HG03520 (cell line): ENCODE measurements at regions not wholly inside any gene's neighbourhood (a gene's known extent, or its start where the extent isn't known, plus 50 kb on each side); places are given as distances from the start of the nearest gene placed in this dataset.
"Not testable (repeated sequence)": the region's sequence is repeated elsewhere in the genome, so short reads cannot be mapped to it uniquely, and the experiment has no call there.

Experiments
- ATAC-seq: cut with Tn5 transposase; IDR thresholded peaks from one replicate; pipeline ENCODE4 v1.9.1; 2021; ENCODE audit warnings: mild to moderate bottlenecking, moderate library complexity; ENCODE audit not compliant: unreplicated experiment

GRCh38 chr7:9031386-9031785 lies 598.0 kb downstream of the NXPH1 start:
- no peak for ATAC-seq

GRCh38 chr7:9036080-9036479 lies 602.7 kb downstream of the NXPH1 start:
- ATAC-seq: no peak

- no peak for ATAC-seq
These were observed 637.9 kb downstream of the NXPH1 start for GRCh38 chr7:9071160-9071762.

DNA sequence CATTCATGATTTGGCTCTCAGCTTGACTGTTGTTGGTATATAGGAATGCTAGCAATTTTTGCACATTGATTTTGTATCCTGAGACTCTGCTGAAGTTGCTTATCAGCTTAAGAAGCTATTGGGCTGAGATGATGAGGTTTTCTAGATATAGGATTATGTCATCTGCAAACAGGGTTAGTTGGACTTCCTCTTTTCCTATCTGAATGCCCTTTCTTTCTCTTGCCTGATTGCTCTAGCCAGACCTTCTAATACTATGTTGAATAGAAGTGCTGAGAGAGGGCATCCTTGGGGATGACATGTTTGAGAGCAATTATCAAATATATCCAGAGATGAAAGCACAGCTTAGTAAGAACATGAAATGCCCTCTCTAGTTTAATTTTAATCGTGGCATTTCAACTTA lies 642.4 kb downstream of the NXPH1 start:
- ATAC-seq: not testable (repeated sequence)

GRCh38 chr7:9082203-9082602 lies 648.8 kb downstream of the NXPH1 start:
- ATAC-seq: no peak

DNA sequence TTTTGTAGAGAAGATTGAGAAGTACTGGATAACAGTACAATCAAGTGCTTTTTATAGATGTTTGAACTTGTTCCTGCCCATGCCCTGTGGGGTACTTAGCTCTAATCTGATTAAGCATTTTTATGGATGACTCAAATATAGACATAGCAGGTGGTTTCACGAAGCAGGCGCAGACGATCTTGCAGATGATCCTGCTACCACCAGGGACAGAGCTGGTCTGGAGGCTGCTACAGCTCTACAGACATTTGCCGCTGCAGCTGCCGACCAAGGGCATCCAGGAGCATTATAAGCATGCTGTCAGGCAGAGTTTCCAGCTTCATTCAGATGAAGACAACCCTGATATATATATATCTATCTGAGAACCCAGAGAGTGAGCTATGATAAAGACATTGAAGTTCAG lies 650.4 kb downstream of the NXPH1 start:
- ATAC-seq: no peak

DNA sequence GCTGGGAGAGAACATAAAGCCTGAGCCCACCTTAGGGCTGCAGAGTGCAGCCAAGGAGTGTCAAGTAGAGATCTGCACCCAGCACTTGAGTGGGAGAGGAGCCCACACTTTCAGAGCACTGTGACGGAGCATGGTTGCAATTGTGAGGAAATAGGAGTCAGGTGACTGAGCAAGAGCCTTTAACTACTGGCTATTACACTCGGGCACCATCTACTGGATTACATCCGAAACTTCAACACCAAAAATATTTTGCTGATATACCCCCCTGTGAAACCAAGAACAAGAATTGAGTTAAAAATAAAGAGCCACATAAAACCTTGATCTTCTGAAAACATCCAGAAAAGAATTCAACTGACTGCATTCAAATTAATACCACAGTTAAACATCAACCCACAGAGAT lies 657.9 kb downstream of the NXPH1 start:
- ATAC-seq: no peak

DNA sequence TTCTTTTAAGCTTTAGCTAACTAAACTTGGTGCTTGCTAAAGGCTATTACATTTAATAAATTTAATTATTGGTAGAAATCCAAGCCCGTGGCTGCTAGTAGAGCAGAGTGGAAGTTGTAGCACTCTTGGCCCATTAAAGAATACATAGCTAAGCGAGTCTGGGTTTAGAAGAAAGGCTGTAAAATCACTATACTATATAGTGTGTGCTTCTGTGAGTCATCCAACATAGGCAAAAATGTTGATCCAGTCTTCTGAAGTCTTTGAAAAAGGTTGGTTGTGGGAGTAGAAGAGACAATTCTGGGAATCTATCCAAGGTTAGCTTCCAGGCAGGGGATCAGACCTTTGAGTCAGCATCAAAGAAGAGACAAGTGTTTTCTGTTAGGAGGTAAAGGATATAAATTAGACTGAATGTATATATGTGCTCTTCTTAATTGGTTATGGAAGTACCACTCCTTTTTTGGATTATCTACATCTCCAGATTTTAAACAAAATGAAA lies 664.2 kb downstream of the NXPH1 start:
- ATAC-seq: no peak

DNA sequence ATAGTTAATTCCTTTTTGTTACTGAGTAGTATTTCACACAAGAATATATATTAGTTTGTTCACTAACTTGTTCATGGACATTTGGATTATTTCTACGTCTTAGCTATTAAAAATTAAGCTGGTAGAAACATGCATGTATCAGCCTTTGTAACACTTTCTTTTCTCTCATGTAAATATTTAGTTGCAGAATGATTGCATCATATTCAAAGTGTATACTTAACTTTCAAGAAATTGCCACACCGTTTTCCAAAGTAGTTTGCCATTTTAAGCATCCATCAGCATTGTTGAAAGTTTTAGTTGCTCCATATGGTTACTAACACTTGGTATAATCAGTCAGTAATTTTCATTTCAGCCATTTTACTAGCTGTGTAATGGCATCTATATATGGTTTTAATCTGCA lies 666.9 kb downstream of the NXPH1 start:
- ATAC-seq: no peak

- no peak for ATAC-seq
These were observed 669.4 kb downstream of the NXPH1 start for GRCh38 chr7:9102846-9103245.

GRCh38 chr7:9106747-9107146 lies 673.3 kb downstream of the NXPH1 start:
- ATAC-seq: no peak

DNA sequence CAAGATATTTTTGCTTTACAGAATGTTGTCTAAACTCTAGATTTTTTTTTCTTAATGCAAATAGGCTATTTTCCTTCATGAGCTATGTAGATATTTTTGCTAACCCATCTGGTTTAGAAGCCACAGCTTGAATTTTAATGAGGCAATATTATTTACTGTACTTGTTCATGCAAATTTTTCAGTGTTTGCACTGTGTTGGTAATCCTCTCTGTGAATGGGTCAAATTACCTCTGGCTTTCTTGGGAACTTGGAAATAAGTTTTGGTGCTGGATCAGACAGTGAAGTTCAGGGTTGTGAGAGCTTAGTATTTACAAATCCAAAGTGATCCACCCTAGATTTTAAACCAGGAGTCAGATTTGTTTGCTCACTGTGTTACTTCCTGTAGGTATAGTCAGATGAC lies 686.9 kb downstream of the NXPH1 start:
- ATAC-seq: no peak

DNA sequence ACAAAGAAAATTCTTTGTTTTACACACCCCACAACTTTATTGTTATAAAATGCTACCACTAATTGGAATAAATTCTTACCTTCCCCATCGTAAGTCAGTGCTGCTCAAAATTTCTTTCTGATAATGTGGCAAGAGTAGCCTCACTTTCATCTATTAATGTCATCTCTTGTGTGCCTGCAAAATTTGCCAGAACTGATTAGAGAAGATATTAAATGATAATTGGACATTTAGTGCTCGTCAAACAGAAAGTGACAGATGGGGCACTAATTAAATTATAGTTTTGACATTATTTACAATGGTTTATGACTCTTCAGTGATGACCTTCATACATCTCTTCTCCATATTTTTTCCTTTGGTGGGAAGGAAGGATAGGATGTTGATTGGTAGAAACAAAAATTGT lies 690.9 kb downstream of the NXPH1 start:
- ATAC-seq: no peak

DNA sequence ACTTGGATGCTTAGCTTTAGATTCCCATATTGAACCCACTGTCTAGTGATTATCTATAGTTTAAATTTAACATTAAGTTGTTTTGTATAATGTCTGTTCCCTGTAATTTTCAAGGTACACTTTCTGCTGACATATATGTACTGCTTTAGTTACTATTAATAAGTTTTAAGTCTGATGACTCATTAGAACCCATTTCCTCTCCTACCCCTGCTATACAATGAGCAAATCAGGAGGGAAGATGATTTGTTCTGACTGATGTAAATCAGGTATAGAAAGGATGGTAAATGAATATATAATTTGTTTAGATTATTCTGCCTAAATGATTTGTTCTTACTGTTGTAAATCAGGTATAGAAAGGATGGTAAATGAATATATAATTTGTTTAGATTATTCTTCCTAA lies 691.8 kb downstream of the NXPH1 start:
- ATAC-seq: no peak

- no peak for ATAC-seq
These were observed 694.5 kb downstream of the NXPH1 start for GRCh38 chr7:9127901-9128300.

DNA sequence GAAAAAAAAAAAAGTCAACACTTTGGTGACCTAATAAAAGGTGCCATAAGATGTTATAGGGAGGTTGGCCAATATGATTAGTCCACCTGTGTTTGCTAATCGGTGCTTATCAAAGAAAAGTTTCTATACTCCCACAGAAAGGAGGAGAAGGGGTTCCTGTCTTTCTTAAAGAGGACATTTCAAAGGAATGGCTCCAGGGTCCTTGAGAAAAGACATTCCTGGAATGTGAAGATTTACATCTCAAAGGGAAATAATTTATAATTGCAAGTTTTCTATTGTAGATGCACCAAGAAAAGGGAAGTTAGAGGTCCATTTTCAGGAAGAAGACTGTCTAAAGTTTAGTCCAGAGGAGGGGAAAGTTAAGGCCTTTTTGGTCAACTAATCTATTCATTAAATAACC lies 715.3 kb downstream of the NXPH1 start:
- no peak for ATAC-seq

- ATAC-seq: no peak
These were observed 716.2 kb downstream of the NXPH1 start for GRCh38 chr7:9149499-9150082.

GRCh38 chr7:9163691-9164090 lies 730.3 kb downstream of the NXPH1 start:
- ATAC-seq: not testable (repeated sequence)

DNA sequence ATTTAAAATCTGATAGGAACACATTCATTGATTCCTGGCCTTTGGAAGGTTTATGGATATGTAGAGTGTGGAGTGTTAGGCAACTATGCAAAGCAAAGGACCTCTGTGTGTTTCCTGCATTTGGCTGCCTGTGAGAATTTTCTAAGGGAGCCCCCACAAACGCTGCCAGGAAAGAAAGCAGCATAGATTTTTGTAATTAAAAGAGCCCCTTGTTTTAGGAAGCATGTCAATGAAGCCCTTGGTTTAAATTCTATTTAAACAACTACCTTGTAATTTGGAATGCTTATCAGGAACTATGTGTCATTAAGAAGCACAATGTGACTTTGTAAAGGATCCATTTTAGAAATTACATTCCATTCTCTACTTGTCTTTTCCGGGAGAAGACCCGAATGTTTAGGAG lies 742.5 kb downstream of the NXPH1 start:
- no peak for ATAC-seq

DNA sequence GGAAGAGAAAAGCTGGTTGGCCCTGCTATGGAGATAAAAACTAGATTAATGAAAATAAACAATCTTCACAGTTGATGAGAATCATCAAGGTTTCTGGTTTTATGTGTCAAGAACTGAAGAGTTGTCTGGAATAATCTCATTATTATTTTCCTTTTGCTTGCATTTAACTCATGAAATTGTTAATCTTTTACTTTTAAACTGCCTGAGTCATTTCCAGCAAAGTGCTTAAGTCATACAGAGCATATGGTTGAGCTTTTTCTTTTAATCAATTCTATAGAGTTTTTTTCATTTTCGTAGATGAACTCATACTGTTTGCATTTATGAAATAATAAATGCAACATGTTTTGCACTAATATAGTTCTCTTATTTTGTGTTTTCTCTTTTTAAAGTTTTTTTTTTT lies 747.9 kb downstream of the NXPH1 start:
- no peak for ATAC-seq

GRCh38 chr7:9186730-9187129 lies 753.3 kb downstream of the NXPH1 start:
- no peak for ATAC-seq

DNA sequence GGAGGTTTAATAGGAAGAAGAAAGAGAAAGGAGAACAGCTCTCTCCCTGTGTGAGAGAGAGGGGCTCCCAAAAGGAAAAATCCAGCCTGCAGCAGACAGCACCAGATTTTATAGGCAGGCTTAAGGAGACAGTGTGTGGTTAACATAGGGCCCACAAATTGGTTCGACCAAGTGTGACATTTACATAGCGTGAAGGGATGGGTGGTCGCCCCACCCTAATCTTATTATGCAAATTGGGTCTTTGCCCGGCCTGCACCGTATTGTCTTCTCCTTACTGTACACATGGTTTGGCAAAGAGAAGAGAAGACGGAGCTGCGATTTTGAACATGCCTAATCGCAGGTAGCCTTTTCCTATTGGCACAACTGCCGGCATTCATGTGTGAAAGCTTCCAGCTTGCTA lies 756.3 kb downstream of the NXPH1 start:
- no peak for ATAC-seq

GRCh38 chr7:9192969-9193368 lies 759.6 kb downstream of the NXPH1 start:
- ATAC-seq: no peak
